ENCODE measurements at regions not wholly inside any gene's neighbourhood (a gene's known extent, or its start where the extent isn't known, plus 50 kb on each side); places are given as distances from the start of the nearest gene placed in this dataset.

DNA sequence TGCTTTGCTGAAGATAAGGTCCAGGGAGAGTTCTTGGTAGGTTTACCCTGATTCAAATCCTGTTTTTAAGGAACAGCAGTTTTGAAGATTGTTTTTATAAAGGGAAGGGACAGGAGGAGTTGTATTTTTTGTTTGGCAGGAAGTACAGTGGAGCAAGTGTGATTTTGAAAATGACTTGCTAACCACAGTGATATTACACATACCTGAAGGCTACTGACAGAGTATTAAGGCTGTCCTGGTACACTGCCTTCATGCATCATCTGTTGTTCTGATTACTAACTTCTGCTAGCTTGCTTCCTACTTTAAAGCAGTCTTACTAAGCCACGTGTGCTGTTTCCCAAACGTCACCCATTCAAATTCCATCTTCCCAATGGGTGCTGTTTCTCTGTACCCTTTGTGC lies 559.5 kb upstream of the SGCD start:
- Histone ChIP-seq H3K9me1 (replicated peaks; ENCODE audit: control insufficient read depth, extremely low read depth, insufficient read depth, low read length) (no peaks in the 10 kb centered on the region), H3K4me1 (ENCODE audit: control insufficient read depth, extremely low read depth, insufficient read depth, low read length) (no peaks in the 10 kb centered on the region), H2AFZ (ENCODE audit: low read depth, low read length) (no peak overlapping the region), H3K36me3 (ENCODE audit: control insufficient read depth in 2 of 2, extremely low read depth in 1 of 2, insufficient read depth in 2 of 2, low read length in 2 of 2) (no peaks in the 10 kb centered on the region), H3K4me3 (replicated peaks in 1 of 3; ENCODE audit: insufficient read depth in 1 of 3, low read depth in 1 of 3, low read length in 3 of 3) (no peak overlapping the region), H3K4me2 (ENCODE audit: insufficient read depth, low read length) (no peak overlapping the region), H3K27me3 (ENCODE audit: control insufficient read depth in 2 of 2, insufficient read depth in 2 of 2, low read length in 2 of 2) (no peaks in the 10 kb centered on the region), H4K20me1 (replicated peaks; ENCODE audit: control insufficient read depth, extremely low read depth, insufficient read depth, low read length) (no peaks in the 10 kb centered on the region), H3K79me2 (ENCODE audit: control insufficient read depth, insufficient read depth, low read length) (no peaks in the 10 kb centered on the region), H3K9me3 (replicated peaks; ENCODE audit: control insufficient read depth, insufficient read depth, low read length) (peaks cover 1% of the 10 kb centered on the region), H3K27ac (ENCODE audit: insufficient read depth, low read depth, low read length) (no peak overlapping the region), H3K9ac (replicated peaks; ENCODE audit: extremely low read depth, insufficient read depth, low read length) (no peak overlapping the region)
- ChIA-PET POLR2A (no interaction called here), CTCF (no interaction called here)
- TF ChIP-seq GATA2 (IDR thresholded peaks at IDR 0.05; ENCODE audit: insufficient read depth, insufficient read length, low read depth, low read length) (no peak), FOS (IDR thresholded peaks at IDR 0.05; ENCODE audit: borderline replicate concordance, insufficient read depth, low read length) (no peak), POLR2A (IDR thresholded peaks at IDR 0.05; ENCODE audit: low read depth, low read length) (no peak), JUN (IDR thresholded peaks at IDR 0.05; ENCODE audit: borderline replicate concordance, insufficient read depth, insufficient read length, low read depth) (no peak), MYC (IDR thresholded peaks at IDR 0.05; ENCODE audit: low read depth, low read length) (no peak), EZH2 (IDR thresholded peaks at IDR 0.05; ENCODE audit: borderline replicate concordance, low read depth, low read length, severe bottlenecking) (no peak), POLR2AphosphoS5 (IDR thresholded peaks at IDR 0.05; ENCODE audit: insufficient read depth, low read depth, low read length) (no peak)
- TF ChIP-seq, protein P1, sequence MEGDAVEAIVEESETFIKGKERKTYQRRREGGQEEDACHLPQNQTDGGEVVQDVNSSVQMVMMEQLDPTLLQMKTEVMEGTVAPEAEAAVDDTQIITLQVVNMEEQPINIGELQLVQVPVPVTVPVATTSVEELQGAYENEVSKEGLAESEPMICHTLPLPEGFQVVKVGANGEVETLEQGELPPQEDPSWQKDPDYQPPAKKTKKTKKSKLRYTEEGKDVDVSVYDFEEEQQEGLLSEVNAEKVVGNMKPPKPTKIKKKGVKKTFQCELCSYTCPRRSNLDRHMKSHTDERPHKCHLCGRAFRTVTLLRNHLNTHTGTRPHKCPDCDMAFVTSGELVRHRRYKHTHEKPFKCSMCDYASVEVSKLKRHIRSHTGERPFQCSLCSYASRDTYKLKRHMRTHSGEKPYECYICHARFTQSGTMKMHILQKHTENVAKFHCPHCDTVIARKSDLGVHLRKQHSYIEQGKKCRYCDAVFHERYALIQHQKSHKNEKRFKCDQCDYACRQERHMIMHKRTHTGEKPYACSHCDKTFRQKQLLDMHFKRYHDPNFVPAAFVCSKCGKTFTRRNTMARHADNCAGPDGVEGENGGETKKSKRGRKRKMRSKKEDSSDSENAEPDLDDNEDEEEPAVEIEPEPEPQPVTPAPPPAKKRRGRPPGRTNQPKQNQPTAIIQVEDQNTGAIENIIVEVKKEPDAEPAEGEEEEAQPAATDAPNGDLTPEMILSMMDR (IDR thresholded peaks at IDR 0.05; ENCODE audit: extremely low read depth in 1 of 2, insufficient read depth in 1 of 2, low read depth in 1 of 2, low read length in 2 of 2), result no peak
- TF ChIP-seq, protein P2, sequence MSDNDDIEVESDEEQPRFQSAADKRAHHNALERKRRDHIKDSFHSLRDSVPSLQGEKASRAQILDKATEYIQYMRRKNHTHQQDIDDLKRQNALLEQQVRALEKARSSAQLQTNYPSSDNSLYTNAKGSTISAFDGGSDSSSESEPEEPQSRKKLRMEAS (IDR thresholded peaks at IDR 0.05; ENCODE audit: insufficient read depth, insufficient read length), result no peak
- no TSS peak for BruUV-seq (replicated peaks)
- dilution Hi-C loops (cut with MboI; ENCODE audit: extremely low pct_ligation_motif_present, low sequenced_read_pairs) (no loop called here), intact Hi-C loops (cut with micrococcal nuclease) (no loop called here)
- FAIRE-seq, result no peak
- no peak for DNase-seq (ENCODE audit: low read depth, low spot score)

Measured in endothelial cell of umbilical vein (primary cell).